ENCODE measurements at regions not wholly inside any gene's neighbourhood (a gene's known extent, or its start where the extent isn't known, plus 50 kb on each side); places are given as distances from the start of the nearest gene placed in this dataset.

GRCh38 chr7:54678763-54679489, 80.1 kb downstream of the SEC61G start:
- H2AFZ ChIP-seq (replicated peaks): no peak overlapping the region
- peaks cover 5% of the 10 kb centered on the region for H3K4me1 ChIP-seq
- Mint-ChIP-seq H3K27ac (no peak overlapping the region), H3K27me3 (ENCODE audit: insufficient read depth, low read depth) (peaks cover 3% of the 10 kb centered on the region), H3K9me3 (no peaks in the 10 kb centered on the region), H3K4me3 (no peak overlapping the region), H3K4me1 (peaks cover 11% of the 10 kb centered on the region), H3K36me3 (no peaks in the 10 kb centered on the region)
- no peak overlapping the region for H3K4me3 ChIP-seq
- no peaks in the 10 kb centered on the region for H3K79me2 ChIP-seq (ENCODE audit: low read depth)
- H3K27me3 ChIP-seq: no peaks in the 10 kb centered on the region
- H4K20me1 ChIP-seq (ENCODE audit: low read depth): no peaks in the 10 kb centered on the region
- H3K9me3 ChIP-seq (ENCODE audit: low read depth): no peaks in the 10 kb centered on the region
- no peak overlapping the region for H3K27ac ChIP-seq
- H3K9ac ChIP-seq: no peak overlapping the region
- no peak for TF ChIP-seq EZH2phosphoT487 (IDR thresholded peaks at IDR 0.05)
- peak; percentile 19 for TF ChIP-seq CTCF (IDR thresholded peaks at IDR 0.05)
- H3F3A ChIP-seq (ENCODE audit: low read depth): no peaks in the 10 kb centered on the region
- no peak overlapping the region for H3K4me2 ChIP-seq
- no peaks in the 10 kb centered on the region for H3K36me3 ChIP-seq
- DNase-seq (ENCODE audit: low spot score): no peak

- Histone ChIP-seq H3K36me3 (no peaks in the 10 kb centered on the region), H4K20me1 (ENCODE audit: low read depth) (no peaks in the 10 kb centered on the region), H3K4me2 (no peak overlapping the region), H3K9ac (no peak overlapping the region), H3K27ac (no peak overlapping the region), H3K79me2 (ENCODE audit: low read depth) (no peaks in the 10 kb centered on the region), H3K4me3 (no peak overlapping the region), H2AFZ (replicated peaks) (no peak overlapping the region), H3K4me1 (peaks cover 5% of the 10 kb centered on the region), H3K27me3 (no peaks in the 10 kb centered on the region), H3K9me3 (ENCODE audit: low read depth) (no peaks in the 10 kb centered on the region), H3F3A (ENCODE audit: low read depth) (no peaks in the 10 kb centered on the region)
- Mint-ChIP-seq H3K27me3 (ENCODE audit: insufficient read depth, low read depth) (peaks cover 2% of the 10 kb centered on the region), H3K27ac (no peak overlapping the region), H3K4me1 (peaks cover 11% of the 10 kb centered on the region), H3K9me3 (no peaks in the 10 kb centered on the region), H3K4me3 (no peak overlapping the region), H3K36me3 (no peaks in the 10 kb centered on the region)
- TF ChIP-seq CTCF (IDR thresholded peaks at IDR 0.05) (no peak), EZH2 (IDR thresholded peaks at IDR 0.05) (no peak), EZH2phosphoT487 (IDR thresholded peaks at IDR 0.05) (no peak)
- no peak for DNase-seq (ENCODE audit: low spot score)
Observed at GRCh38 chr7:54674891-54675290, 84.1 kb downstream of the SEC61G start.

GRCh38 chr7:54672519-54672918, 86.5 kb downstream of the SEC61G start:
- H3K9ac ChIP-seq: no peak overlapping the region
- peaks cover 2% of the 10 kb centered on the region for H3K27me3 Mint-ChIP-seq (ENCODE audit: insufficient read depth, low read depth)
- no peak overlapping the region for H3K4me2 ChIP-seq
- TF ChIP-seq EZH2 (IDR thresholded peaks at IDR 0.05) (no peak), CTCF (IDR thresholded peaks at IDR 0.05) (no peak), EZH2phosphoT487 (IDR thresholded peaks at IDR 0.05) (no peak)
- peaks cover 3% of the 10 kb centered on the region for H3K9me3 Mint-ChIP-seq
- H3K36me3 ChIP-seq: no peaks in the 10 kb centered on the region
- DNase-seq (ENCODE audit: low spot score): no peak
- no peak overlapping the region for H3K4me3 Mint-ChIP-seq
- H3K79me2 ChIP-seq (ENCODE audit: low read depth): no peaks in the 10 kb centered on the region
- no peak overlapping the region for H3K4me3 ChIP-seq
- no peaks in the 10 kb centered on the region for H3K27me3 ChIP-seq
- no peak overlapping the region for H3K27ac ChIP-seq
- no peak overlapping the region for H3K27ac Mint-ChIP-seq
- H4K20me1 ChIP-seq (ENCODE audit: low read depth): no peaks in the 10 kb centered on the region
- H2AFZ ChIP-seq (replicated peaks): no peak overlapping the region
- H3F3A ChIP-seq (ENCODE audit: low read depth): no peaks in the 10 kb centered on the region
- no peaks in the 10 kb centered on the region for H3K36me3 Mint-ChIP-seq
- no peaks in the 10 kb centered on the region for H3K9me3 ChIP-seq (ENCODE audit: low read depth)
- H3K4me1 Mint-ChIP-seq: peaks cover 11% of the 10 kb centered on the region
- H3K4me1 ChIP-seq: peaks cover 5% of the 10 kb centered on the region
